RCC 7860 (cell line): ENCODE measurements at regions not wholly inside any gene's neighbourhood (a gene's known extent, or its start where the extent isn't known, plus 50 kb on each side); places are given as distances from the start of the nearest gene placed in this dataset.
A peak's percentile ranks its signal among the peaks of the same experiment; 100 is the strongest.

Source experiments
- DNase-seq: peaks from one replicate; pipeline ENCODE4 v3.0.0-alpha.2; 2015; ENCODE audit warnings: low spot score
- FAIRE-seq: peaks from 2 replicates; lab custom pipeline; 2012; peaks lifted over from hg19 to GRCh38; lab: Jason Lieb, UNC

DNA sequence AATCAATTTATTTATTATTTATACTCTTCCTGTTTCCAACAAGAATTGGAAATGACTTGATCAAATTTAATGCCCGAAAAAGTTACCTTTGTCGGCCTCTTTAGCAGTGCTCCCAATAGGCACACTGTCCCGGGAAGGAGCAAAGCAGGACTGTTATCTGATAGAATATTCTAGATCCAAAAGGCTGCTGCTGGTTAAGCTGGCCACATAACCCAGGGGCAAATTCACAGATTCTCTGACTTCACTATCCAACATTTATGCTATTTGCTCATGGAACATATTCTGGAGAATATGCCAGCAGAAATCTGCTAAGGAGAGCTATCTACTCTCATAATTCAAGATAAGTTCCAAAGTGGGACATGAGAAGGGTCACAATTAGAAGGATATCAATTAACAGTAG lies 100.2 kb upstream of the DMAC1 start:
- FAIRE-seq (no peak), DNase-seq (no peak)

DNA sequence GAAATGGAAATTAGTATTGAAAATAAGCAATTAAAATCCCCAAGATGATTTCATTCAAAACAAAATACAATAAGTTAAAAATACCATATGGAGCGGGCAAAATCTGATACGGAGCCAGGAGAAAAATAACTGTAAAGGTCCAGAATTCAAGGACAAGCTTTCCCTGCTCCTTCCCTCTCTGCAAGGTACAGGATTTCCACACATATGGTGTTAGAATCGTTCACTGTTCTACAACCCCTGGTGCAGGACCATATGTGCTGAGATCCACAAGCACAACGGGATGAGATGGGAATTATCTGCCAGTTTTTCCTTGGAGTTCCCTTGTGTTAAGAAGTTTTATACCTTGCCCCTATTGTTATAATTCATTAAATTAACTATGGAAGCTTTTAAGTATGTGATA lies 94.7 kb upstream of the DMAC1 start:
- no peak for DNase-seq
- no peak for FAIRE-seq

DNA sequence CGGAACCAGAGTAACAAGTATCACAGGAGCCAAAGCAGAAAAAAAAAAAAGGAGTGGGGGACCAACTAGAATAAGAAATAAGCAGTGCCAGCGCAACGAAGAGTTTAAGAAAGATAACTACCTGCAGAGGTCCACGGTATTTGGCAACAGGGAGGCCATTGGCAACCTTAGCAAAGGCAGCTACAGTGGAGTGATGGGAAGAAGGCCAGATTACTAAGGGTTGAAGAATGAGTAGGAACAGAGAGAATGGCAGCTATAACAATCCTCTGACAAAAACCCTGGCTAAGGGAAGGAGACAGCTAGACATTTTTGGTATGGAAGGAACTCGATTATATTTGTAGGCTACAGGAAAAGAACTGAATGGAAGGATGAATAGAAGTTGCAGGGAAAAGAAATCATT lies 93.4 kb upstream of the DMAC1 start:
- FAIRE-seq (no peak), DNase-seq (no peak)

DNA sequence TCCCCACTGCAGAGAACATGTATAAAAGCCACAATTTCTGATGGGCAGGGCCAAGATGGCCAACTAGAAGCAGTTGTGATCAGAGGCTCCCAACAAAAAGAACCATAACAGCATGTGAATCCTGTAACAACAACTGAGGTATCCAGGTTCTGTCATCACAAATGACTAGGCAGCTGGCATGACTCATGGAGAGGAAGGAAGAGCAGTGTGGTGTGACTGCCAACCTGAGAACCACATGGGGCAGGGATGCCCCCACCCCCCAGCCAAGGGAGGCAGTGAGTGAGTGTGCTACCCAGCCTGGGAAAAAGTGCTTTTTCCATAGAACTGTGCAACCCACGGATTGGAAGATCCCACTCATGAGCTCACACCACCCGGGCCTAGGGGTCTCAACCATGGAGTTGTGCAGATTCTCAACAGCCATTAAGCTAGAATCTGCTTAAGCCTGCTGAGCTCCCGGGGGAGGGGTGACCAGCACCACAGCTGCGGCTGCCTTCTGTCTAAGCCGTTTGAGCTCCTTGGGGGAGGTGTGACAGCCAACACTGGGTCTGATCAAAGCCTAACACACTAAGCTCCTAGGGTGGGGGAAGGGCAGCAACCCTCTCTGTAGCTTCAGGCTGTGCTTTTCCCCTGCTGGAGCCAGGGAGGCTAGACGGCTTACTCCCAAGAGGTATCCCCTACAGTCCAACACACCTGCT lies 80.1 kb upstream of the DMAC1 start:
- DNase-seq (peak; percentile 81), FAIRE-seq (peak; percentile 51)

DNA sequence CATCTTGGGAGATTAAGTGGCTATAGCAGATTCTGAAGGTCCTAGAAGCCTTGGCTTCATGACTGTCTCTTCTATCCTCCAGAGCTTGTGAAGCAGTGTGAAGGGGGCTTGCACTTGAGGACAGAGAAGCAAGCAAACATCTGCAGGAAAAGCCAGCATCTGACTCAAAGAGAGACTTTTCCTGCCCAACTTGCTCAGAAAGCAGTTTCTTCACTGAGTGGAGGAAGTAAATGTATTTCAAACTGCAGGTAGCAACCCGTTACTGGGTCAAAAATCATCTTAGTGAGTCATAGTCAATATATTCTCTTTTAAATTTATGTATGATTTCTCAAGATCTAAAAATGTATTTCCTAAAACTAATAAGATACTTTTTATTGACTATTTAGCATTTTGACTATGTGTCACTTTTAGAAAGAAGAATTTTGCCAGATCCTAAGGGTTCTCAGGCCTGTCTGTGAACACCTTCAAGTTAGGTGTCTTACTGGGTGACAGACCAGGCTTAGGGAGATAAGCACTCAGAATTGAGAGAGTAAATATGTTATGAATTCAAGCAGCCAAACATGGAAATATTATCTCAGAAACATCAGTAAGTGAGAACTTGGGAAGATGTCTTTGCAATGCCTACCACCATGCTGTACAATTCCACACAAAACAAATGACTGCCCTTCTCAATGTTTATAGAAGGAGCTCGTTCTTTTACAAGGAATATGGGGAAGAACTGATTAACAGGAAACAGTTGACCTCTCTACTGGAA lies 72.6 kb upstream of the DMAC1 start:
- FAIRE-seq (no peak), DNase-seq (no peak)

DNA sequence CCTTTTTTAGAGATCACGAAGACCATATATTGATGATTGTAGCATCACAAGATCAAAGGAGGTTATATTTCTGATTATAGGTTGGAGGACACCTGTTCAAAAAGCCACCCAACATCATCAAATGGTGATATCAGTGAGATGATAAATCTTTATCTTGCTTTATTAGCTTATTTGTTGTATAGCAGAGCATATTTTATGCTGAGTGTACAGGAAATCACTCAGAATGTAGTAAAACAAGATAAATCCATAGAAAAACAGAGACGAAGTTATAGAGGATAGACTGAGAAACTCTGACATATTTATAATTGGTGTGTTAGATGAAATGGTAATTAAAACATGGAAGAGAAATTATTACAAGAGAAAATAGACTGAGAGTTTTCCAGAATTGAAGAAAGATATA lies 69.8 kb upstream of the DMAC1 start:
- DNase-seq: no peak
- no peak for FAIRE-seq

DNA sequence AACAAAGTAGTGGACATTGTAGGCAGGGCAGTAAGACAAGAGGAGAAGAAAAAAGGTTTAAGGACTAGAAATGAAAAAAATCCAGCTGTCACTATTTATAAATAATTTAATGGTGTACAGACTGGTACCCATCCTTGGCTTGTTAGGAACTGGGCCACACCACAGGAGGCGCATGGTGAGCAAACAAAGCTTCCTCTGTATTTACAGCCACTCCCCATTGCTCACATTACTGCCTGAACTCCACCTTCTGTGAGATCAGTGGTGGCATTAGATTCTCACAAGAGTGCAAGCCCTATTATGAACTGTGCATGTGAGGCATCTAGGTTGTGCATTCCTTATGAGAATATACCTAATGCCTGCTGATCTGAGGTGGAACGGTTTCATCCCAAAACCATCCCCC lies 62.6 kb upstream of the DMAC1 start:
- no peak for FAIRE-seq

DNA sequence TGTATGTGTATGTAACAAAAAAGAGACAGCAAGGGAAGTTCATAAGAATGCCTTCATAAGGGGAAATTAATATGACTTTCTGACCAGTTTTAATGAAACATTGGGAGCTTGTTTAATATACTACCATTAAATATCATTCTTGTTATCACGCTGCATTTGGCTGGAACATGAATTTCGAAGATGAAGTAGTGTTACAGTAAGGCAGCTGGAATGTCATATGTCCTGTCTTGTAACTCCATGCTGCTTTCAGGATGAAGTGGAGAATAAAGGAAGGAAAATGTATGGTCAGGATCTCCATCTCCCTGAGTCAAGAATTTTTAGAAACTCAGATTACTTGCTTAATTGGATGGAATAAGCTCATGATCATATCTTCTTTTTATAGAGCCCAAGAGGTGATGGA lies 61.5 kb upstream of the DMAC1 start:
- no peak for FAIRE-seq
- DNase-seq: no peak

More for the DNA sequence above, 62.6 kb upstream of the DMAC1 start:
- DNase-seq: no peak

DNA sequence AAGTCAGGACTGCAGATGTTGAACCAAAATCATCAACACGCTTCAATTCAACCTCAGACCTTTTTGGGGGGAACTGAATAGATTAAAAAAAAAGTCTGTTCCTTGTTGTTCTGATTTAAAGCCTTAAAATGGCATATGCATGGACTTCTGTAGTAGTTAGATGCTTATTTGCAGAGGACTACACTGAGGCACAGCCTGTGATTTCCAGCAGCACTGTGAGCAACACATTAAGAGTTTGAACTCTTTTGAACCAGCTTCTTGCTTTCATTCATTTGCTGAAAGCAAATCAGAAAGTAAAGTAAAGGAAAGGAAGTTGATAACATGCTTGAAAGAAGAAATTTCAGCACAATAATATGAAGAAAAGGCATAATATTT lies 60.7 kb upstream of the DMAC1 start:
- DNase-seq: no peak
- FAIRE-seq: no peak

DNA sequence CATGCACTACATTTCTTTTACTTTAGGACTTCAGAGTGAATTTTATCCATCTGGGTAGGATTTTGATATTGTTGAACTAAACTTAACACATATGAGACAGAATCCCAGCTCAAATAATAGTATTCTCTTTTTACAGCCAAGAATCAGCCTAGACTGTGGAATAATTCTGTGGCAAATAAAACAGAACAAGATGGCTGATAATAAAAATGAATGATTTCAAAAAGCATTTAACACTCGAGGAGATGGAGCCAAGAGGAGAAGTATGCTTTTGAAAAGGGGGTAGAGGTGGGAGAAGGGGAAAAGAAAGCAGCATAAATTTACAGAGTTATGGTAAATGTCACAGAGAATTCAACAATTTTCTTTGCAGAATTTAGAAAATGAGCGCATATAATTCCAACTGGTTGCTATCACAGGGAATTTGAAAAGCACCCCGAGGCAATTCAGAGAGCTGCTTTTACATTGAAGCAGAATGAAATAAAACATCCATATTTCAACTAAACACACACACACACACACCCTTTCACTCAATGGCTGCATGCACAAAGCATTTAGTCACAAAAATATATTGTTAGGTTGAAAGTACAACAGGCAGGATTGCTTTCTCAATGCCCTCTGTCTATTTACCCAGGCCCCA lies 60.2 kb upstream of the DMAC1 start:
- DNase-seq: no peak
- no peak for FAIRE-seq

DNA sequence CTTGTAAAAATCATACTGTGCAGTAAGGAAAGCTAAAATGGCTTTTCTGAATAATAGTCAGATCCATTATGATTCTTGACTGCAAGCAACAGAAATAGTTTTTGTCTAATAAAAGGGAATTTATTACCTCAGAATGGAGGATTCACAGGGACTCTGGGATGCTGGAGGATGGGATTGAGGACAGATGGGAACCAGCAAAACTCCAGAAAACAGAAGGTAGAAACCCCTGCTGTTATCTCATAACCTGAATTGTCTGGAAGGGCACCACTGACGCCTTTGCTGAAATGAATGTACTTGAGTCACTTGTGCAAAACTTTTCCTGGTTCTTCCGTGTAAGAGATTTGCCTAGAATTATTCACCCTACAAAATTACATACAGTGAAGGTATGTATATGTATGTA lies 58.6 kb upstream of the DMAC1 start:
- DNase-seq (no peak), FAIRE-seq (no peak)

DNA sequence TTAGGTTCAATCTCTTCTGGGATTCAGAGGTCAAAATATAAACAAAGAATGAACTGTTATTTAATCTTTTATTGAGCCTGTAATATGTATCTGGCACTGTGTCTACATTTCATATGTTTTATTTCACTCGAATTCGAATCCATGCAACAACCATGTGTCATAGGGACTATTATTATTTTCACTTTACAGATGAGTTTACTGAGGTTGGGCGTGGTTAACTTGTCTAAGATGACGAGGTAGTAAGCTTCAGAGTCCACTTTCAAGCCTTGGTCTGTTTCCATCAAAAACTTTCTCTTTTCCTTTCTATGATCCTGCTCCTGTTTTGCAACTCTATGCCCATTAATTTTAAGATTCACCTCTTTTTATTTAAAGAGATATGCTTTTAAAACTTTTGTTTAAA lies 55.2 kb upstream of the DMAC1 start:
- no peak for FAIRE-seq

More for the DNA sequence above, 55.2 kb upstream of the DMAC1 start:
- DNase-seq: no peak
